ENCODE measurements at regions not wholly inside any gene's neighbourhood (a gene's known extent, or its start where the extent isn't known, plus 50 kb on each side); places are given as distances from the start of the nearest gene placed in this dataset.
"Not testable (repeated sequence)": the region's sequence is repeated elsewhere in the genome, so short reads cannot be mapped to it uniquely, and the experiment has no call there.

GRCh38 chr17:54191261-54191660 lies 368.5 kb downstream of the KIF2B start:
- no peak for DNase-seq (ENCODE audit: low read depth)

- no peak for DNase-seq (ENCODE audit: low read depth)
Observed at GRCh38 chr17:54194268-54194667, 371.5 kb downstream of the KIF2B start.

- no peak for DNase-seq (ENCODE audit: low read depth)
Observed at GRCh38 chr17:54196751-54197150, 374.0 kb downstream of the KIF2B start.

- DNase-seq (ENCODE audit: low read depth): not testable (repeated sequence)
Observed at GRCh38 chr17:54201380-54201779, 378.7 kb downstream of the KIF2B start.

DNA sequence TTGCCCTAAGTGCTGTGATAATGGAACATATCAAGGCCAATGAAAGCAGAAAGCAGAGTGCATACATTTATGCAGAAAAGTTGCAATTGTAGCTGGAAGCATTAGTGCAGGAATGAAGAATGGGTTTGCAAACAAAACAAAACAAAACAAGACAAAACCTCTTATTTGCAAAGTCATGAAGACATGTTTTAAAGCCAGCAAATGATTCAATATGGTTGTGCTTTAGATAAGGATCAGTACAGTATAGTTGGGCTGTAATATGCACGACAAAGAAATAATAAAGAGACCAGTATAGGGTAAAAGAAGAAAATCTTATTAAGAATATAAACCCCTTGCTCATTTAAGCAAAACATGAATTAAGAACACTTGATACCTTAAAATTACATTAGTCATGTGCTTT lies 398.1 kb downstream of the KIF2B start:
- DNase-seq (ENCODE audit: low read depth): no peak

- DNase-seq (ENCODE audit: low read depth): no peak
Observed at GRCh38 chr17:54221499-54221898, 398.8 kb downstream of the KIF2B start.

GRCh38 chr17:54235571-54235970 lies 412.8 kb downstream of the KIF2B start:
- DNase-seq (ENCODE audit: low read depth): no peak

DNA sequence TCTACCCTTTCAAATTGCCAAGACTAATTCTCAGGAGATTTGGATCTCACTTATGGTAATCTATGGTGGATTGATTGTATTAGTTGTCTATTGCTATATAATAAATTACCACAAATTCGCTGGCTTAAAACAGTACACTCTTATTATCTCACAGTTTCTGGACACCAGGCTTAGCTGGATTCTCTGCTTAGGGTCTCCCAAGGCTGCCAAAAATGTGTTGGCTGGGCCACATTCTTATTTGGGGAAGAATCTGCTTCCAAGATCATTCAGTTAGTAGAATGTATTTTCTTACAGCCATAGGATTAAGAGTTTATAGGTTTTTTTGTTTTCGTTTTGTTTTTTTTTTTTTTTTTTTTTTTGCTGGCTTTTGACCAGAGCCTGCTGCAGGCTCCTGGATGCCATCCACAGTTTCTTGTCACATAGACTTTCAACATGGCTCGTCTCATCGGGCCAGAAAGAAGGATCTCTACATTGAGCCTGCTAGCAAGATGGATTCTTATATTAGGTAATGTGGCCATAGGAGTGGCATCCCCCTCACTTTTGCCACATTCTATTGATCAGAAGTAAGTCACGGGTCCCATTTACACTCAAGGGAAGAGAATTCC lies 415.3 kb downstream of the KIF2B start:
- no peak for DNase-seq (ENCODE audit: low read depth)

DNA sequence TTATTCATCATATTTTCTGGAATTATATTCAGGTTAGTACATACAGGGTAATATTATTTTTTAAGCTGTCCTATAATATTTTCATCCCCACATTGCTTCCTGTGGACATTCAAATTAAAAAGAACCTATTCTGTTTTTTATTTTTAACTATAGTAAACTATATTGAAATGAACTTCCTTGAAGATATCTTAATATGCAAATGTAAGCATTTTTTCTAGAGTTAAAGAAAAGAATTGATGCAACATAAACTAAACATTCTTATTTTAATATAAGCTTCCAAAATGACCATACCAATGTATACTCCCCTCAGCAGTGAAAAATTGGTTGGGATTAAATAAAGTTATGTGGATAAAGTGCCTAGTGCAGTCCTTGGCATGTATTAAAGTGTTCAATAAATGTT lies 416.6 kb downstream of the KIF2B start:
- DNase-seq (ENCODE audit: low read depth): no peak

GRCh38 chr17:54255696-54256095 lies 433.0 kb downstream of the KIF2B start:
- DNase-seq (ENCODE audit: low read depth): no peak

DNA sequence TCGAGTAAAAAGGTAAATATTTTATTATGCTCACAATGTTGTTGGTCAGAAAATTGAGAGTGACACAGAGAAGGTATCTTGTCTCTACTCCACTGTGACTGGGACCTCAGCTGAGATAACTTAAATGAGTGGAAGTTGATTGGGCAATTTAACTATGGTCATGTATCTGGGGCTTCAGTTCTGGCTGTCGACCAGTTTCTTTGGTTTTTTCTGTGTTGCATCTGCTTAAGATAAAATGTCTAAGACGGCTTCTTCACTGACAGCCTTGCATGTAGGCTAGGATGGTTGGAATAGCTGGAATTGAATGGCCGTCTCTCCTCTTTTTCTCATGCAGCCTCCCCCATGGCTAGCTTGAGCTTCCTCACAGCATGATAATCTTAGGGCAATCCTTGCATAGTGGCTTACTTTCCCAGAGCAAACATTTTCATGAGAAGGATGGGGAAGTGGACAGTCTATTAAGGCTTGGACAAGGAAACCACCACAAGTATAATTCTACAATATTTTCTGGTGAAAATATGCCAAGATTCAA lies 433.7 kb downstream of the KIF2B start:
- no peak for DNase-seq (ENCODE audit: low read depth)

- no peak for DNase-seq (ENCODE audit: low read depth)
Observed at GRCh38 chr17:54257440-54257839, 434.7 kb downstream of the KIF2B start.

DNA sequence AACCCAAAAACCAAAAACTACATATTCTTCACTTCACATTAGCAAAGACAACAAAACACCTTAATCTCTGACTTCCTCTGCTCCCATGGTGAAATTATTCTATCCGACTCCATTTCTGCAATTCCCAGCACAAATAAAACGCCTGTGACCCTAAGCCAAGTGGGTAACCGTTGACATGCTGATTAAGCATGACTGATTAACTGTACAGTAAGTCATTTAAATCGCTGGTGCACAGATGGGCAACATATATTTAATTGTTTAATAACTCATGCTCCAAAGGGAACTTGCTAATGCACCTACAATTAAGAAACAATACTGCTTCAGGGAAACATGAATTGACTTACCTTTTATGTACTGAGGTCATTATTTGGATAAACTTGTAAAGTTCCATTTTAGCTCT lies 436.7 kb downstream of the KIF2B start:
- DNase-seq (ENCODE audit: low read depth): no peak

DNA sequence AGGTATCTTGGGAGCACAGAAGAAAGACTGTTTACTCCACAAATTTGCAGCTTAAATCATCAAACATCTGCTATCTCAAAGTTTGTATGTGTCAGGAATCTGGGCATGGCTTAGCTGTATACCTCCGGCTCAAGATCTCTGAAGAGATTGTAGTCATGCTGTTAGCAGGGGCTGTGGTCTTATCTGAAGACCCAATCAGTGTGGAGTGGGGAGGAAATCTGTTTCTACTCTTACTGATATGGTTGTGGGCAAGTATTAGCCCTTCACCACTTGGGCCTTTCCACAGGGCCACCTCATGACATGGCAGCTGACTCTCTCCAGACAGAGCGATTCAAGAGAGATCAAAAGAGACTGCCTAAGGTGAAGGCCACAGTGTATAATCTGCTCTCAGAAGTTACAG lies 438.7 kb downstream of the KIF2B start:
- DNase-seq (ENCODE audit: low read depth): no peak

GRCh38 chr17:54269881-54270280 lies 447.2 kb downstream of the KIF2B start:
- no peak for DNase-seq (ENCODE audit: low read depth)

- DNase-seq (ENCODE audit: low read depth): no peak
Observed at GRCh38 chr17:54270499-54270898, 447.8 kb downstream of the KIF2B start.

GRCh38 chr17:54277868-54278267 lies 455.1 kb downstream of the KIF2B start:
- DNase-seq (ENCODE audit: low read depth): no peak

DNA sequence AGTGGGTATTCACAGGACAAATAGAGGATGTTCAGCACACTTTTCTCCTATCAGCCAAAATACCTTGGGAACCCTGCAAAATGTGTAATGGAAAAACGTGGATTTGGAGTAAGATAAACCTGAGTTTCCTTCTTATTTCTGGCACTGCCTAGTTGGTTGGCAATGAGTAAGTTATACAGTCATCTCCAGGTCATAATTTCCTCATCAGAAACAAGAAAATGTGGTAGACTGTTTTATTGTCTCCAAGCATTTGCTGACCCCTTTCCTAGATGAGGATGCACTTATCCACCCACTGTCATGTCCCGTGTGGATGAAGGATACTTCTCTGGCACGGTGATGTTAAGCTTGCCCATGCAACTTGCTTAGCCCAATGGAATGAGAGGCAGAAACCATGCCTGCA lies 458.0 kb downstream of the KIF2B start:
- no peak for DNase-seq (ENCODE audit: low read depth)

DNA sequence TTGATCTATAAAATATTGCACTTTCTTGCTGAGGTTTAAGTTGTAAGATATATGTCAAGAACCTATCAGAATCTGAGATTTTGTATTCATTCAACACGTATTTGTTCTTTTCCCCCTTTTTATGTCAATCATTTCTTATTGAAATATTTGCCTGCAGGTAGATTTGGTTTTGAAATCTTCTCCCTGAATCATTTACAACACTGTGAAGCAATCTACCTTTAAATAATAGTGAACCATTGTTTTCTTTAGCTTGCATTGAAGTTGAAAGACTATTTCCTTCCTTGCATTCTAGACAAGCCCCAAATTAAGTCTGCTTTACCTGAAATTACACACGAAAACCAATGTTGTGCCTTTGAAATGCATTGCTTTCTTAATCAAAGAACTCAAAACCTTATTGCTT lies 460.2 kb downstream of the KIF2B start:
- DNase-seq (ENCODE audit: low read depth): no peak

GRCh38 chr17:54307351-54307750 lies 484.6 kb downstream of the KIF2B start:
- no peak for DNase-seq (ENCODE audit: low read depth)

- no peak for DNase-seq (ENCODE audit: low read depth)
Observed at GRCh38 chr17:54324813-54325212, 502.1 kb downstream of the KIF2B start.

DNA sequence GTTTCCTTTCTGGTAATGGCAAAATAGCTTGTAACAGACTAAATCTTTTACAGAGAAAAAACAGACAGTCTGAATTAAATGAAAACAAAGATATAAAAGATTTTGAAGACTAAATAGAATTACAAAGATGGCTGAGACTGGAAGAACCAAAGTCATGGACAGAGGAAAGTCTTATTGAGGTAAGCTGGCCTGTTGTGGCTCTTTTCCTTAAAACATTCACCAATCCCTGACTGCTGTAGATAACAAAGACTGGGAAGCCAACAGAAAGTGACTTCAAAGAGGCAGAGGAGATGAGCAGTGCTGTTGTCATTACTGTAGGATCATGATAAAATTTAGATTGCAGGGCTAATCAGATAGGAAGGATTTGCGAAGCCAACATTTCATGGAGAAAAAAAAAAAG lies 517.0 kb downstream of the KIF2B start:
- no peak for DNase-seq (ENCODE audit: low read depth)

DNA sequence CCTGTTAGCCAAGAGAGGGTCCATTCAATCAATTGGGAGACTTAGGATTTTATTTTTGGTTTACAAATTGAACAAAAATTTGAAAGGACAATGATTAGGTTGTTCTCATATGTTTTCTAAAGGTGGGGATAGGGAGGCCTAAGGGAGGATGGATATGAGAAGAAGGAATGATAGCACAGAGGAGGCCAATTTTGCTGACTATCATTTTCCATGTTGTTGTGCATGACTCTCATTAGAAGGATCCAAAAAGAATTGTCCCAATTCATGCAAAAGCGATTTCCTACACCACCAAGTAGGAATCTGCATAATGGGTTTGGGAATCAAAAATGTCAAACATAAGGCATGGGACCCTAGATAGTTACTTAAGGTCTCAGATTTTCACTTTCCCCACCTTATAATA lies 524.8 kb downstream of the KIF2B start:
- DNase-seq (ENCODE audit: low read depth): no peak

- no peak for DNase-seq (ENCODE audit: low read depth)
Observed at GRCh38 chr17:54348234-54348633, 525.5 kb downstream of the KIF2B start.
